Ishikawa (cell line): ENCODE measurements at regions not wholly inside any gene's neighbourhood (a gene's known extent, or its start where the extent isn't known, plus 50 kb on each side); places are given as distances from the start of the nearest gene placed in this dataset.

Experiments
- CEBPB ChIP-seq: IDR thresholded peaks from 2 replicates; pipeline ENCODE4 v1.6.1; 2012
- CREB1 ChIP-seq: IDR thresholded peaks from 2 replicates; pipeline ENCODE4 v1.6.1; 2012; ENCODE audit warnings: low read depth
- EGR1 ChIP-seq: IDR thresholded peaks from 2 replicates; pipeline ENCODE4 v1.6.1; 2012
- EP300 ChIP-seq: IDR thresholded peaks from 2 replicates; pipeline ENCODE4 v1.6.1; 2012; ENCODE audit warnings: borderline replicate concordance
- FOXM1 ChIP-seq: IDR thresholded peaks from 2 replicates; pipeline ENCODE4 v1.6.1; 2012; ENCODE audit warnings: low read depth, borderline replicate concordance
- NFIC ChIP-seq: IDR thresholded peaks from 2 replicates; pipeline ENCODE4 v1.6.1; 2012
- RAD21 ChIP-seq: IDR thresholded peaks from 2 replicates; pipeline ENCODE4 v1.6.1; 2012; ENCODE audit warnings: low read depth
- REST ChIP-seq: IDR thresholded peaks from 2 replicates; pipeline ENCODE4 v1.6.1; 2012; ENCODE audit warnings: low read depth, mild to moderate bottlenecking
- TAF1 ChIP-seq: IDR thresholded peaks from 2 replicates; pipeline ENCODE4 v1.6.1; 2012; ENCODE audit warnings: low read depth, mild to moderate bottlenecking
- TCF12 ChIP-seq: IDR thresholded peaks from 2 replicates; pipeline ENCODE4 v1.6.1; 2012; ENCODE audit warnings: low read depth
- TEAD4 ChIP-seq: IDR thresholded peaks from 2 replicates; pipeline ENCODE4 v1.6.1; 2012
- USF1 ChIP-seq: IDR thresholded peaks from 2 replicates; pipeline ENCODE4 v1.6.1; 2012
- YY1 ChIP-seq: IDR thresholded peaks from 2 replicates; pipeline ENCODE4 v1.6.1; 2012; ENCODE audit warnings: low read depth
- ZBTB7A ChIP-seq: IDR thresholded peaks from 2 replicates; pipeline ENCODE4 v1.6.1; 2012; ENCODE audit warnings: low read depth
- TF ChIP-seq, protein P1 (sequence below): IDR thresholded peaks from 2 replicates; pipeline ENCODE4 v1.6.1; 2012

- no peak for TF ChIP-seq CREB1
- TF ChIP-seq USF1, result no peak
- no peak for TF ChIP-seq YY1
- TF ChIP-seq TCF12, result no peak
- no peak for TF ChIP-seq EP300
- no peak for TF ChIP-seq EGR1
- TF ChIP-seq ZBTB7A, result no peak
- TF ChIP-seq FOXM1, result no peak
- TF ChIP-seq, protein P1, sequence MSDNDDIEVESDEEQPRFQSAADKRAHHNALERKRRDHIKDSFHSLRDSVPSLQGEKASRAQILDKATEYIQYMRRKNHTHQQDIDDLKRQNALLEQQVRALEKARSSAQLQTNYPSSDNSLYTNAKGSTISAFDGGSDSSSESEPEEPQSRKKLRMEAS, result no peak
- TF ChIP-seq TEAD4, result no peak
- no peak for TF ChIP-seq NFIC
- TF ChIP-seq TAF1, result no peak
- TF ChIP-seq RAD21, result no peak
- no peak for TF ChIP-seq CEBPB
- TF ChIP-seq REST, result no peak
These were observed 395.3 kb downstream of the VGLL3 start for GRCh38 chr3:86595696-86596095.

- no peak for TF ChIP-seq EP300
These were observed 396.1 kb downstream of the VGLL3 start for GRCh38 chr3:86594838-86595237.

DNA sequence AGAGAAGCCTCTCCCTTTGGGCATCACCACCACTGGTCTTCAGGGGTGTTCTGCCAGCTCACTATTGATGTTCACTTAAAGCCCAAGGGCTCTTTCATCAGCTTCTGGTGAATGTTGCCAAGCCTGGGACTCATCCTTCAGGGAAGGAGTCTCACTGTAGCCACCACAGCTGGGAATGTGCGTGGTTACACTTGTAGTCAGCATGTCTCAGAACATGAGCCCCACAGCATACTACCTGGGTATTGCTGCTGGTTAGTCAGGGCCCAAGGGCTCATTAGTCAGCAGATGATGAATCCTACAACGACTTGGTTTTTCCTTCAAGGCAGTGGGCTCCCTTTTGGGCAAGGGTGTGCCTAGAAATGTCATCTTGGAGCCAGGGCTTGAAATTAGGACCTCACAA lies 412.9 kb downstream of the VGLL3 start:
- no peak for TF ChIP-seq TEAD4
- TF ChIP-seq RAD21, result no peak
- no peak for TF ChIP-seq ZBTB7A
- TF ChIP-seq TAF1, result no peak
- TF ChIP-seq USF1, result no peak
- TF ChIP-seq FOXM1, result no peak
- no peak for TF ChIP-seq NFIC
- no peak for TF ChIP-seq EP300

DNA sequence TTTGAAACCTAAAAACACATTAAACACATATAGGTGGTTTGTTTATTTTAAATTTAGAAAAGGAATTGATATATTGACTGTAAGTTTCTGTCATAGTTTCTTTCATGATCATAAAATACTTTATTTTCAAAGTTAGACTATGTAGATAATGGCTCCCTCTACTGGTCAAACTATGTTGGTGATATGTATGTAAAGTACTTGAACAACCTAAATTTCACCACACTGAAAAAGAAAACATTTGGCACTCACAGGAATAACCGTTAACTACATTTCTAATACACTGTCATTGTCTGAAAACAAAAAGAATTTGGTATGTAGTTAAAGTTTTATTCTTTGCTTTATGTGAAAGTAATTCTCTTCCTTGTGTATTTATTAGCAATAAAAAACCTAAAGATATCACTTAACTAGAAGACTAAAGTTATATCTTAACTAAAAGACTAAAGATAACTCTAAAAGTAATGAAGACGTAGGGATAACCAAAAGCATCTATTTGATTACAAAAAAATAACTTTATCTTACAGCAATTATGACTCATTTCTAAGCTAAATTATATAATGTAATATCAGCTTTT lies 427.5 kb downstream of the VGLL3 start:
- peak; percentile 55 for TF ChIP-seq RAD21
- no peak for TF ChIP-seq YY1

GRCh38 chr3:86562090-86562489 lies 428.9 kb downstream of the VGLL3 start:
- TF ChIP-seq NFIC (no peak), TEAD4 (no peak), CREB1 (no peak), CEBPB (no peak), RAD21 (no peak), ZBTB7A (no peak), EGR1 (no peak), REST (no peak)

DNA sequence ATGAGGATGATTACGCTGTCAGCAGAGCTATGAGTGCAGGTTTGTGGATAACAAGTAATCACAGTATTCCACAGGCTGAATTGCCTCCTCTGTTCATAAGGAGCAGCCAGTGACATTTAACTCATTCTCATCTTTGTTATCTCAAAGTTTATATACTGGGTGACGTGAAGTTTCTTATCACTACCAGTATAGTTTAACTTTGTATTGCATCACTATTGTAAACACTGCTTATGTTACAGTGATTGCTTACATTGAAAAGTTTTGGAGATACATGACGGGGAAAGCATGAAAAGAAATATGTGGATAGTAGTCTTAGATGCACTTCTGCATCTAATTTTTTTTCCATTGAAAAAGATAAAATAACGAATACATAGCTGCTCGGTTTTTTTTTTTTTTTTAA lies 429.7 kb downstream of the VGLL3 start:
- TF ChIP-seq TAF1, result no peak
- TF ChIP-seq RAD21, result no peak
- TF ChIP-seq FOXM1, result no peak
- no peak for TF ChIP-seq TEAD4
- TF ChIP-seq EP300, result no peak
- no peak for TF ChIP-seq EGR1
- TF ChIP-seq USF1, result no peak
- no peak for TF ChIP-seq TCF12
- no peak for TF ChIP-seq NFIC
- TF ChIP-seq CEBPB, result no peak
- no peak for TF ChIP-seq CREB1
- TF ChIP-seq YY1, result no peak

DNA sequence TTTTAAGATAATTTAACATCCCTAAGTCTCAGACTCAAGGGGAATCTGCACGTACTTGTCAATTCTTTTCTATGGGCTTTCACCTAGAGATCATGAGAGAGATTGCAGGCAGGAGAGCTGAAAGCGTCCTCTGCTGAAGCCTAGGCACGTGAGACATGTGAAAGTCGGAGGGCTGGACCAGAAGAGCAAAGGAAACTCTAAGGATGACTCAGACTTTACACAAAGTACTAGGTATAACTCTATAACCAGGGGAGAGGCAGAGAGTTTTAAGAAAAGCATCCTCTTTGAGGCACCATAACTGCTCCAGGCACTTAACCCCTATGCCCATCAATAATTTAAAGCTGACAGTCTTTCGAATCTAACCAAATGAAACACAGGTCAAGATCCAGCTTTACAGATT lies 436.6 kb downstream of the VGLL3 start:
- no peak for TF ChIP-seq EGR1
- no peak for TF ChIP-seq TCF12
- TF ChIP-seq USF1, result no peak
- no peak for TF ChIP-seq YY1
- no peak for TF ChIP-seq FOXM1
- TF ChIP-seq, protein P1, result no peak
- no peak for TF ChIP-seq CEBPB
- no peak for TF ChIP-seq REST
- TF ChIP-seq TAF1, result no peak
- TF ChIP-seq CREB1, result no peak
- no peak for TF ChIP-seq RAD21
- no peak for TF ChIP-seq NFIC
- no peak for TF ChIP-seq EP300
